Gastroesophageal sphincter (tissue), 4 donors: ENCODE measurements at regions not wholly inside any gene's neighbourhood (a gene's known extent, or its start where the extent isn't known, plus 50 kb on each side); places are given as distances from the start of the nearest gene placed in this dataset.

Experiments
- ATAC-seq: fragments of 150-250 bp; one replicate; pipeline ENCODE4 v1.9.1; 2016; ENCODE audit warnings: mild to moderate bottlenecking, moderate library complexity
- H3K27ac ChIP-seq, 4 donors: fragments of 200-600 bp; sonication (generic) in 3 of 4; 1 replicate in 3 of 4; 2 replicates in 1 of 4; pipeline ENCODE4 v1.5.1; 2016 to 2019
- H3K27me3 ChIP-seq: fragments of 200-600 bp; sonication (generic); one replicate; pipeline ENCODE4 v1.5.1; 2019
- H3K36me3 ChIP-seq, 2 donors: fragments of 200-600 bp; sonication (generic); one replicate each; pipeline ENCODE4 v1.5.1; 2019; ENCODE audit warnings: control low read depth in 1 of 2
- H3K4me1 ChIP-seq, 3 donors: fragments of 200-600 bp; sonication (generic); 1 replicate in 2 of 3; 2 replicates in 1 of 3; pipeline ENCODE4 v1.5.1; 2016 to 2019; ENCODE audit warnings: control low read depth in 2 of 3
- H3K4me3 ChIP-seq, 2 donors: fragments of 200-600 bp; sonication (generic); one replicate each; pipeline ENCODE4 v1.5.1; 2019; ENCODE audit warnings: mild to moderate bottlenecking in 1 of 2, moderate library complexity in 1 of 2
- H3K9me3 ChIP-seq, 3 donors: fragments of 200-600 bp; sonication (generic); one replicate each; pipeline ENCODE4 v1.5.1; 2017 to 2019; ENCODE audit warnings: control low read depth in 2 of 3
- EP300 ChIP-seq: sonication (generic); formaldehyde crosslinking; IDR thresholded peaks from one replicate; pipeline ENCODE4 v1.6.1; 2017; ENCODE audit warnings: antibody characterized with exemption, mild to moderate bottlenecking
- POLR2A ChIP-seq, 2 donors: fragments of 450-650 bp; IDR thresholded peaks; one replicate each; pipeline ENCODE4 v1.6.1; 2017; ENCODE audit warnings: antibody characterized with exemption in 2 of 2, mild to moderate bottlenecking in 2 of 2, moderate library complexity in 1 of 2
- POLR2AphosphoS5 ChIP-seq: sonication (generic); formaldehyde crosslinking; IDR thresholded peaks from one replicate; pipeline ENCODE4 v1.6.1; 2017; ENCODE audit warnings: antibody characterized with exemption
- WGBS, 2 donors: methylation state at CpG; one replicate each; pipeline ENCODE4 v1.1.5; 2018; ENCODE audit warnings: low coverage in 1 of 2; 5-methylcytosine and 5-hydroxymethylcytosine counted together
- TF ChIP-seq, protein P1 (sequence below), 4 experiments: fragments of 200-600 bp in 2 of 4; fragments of 450-650 bp in 2 of 4; sonication (generic) in 1 of 4; IDR thresholded peaks; one replicate each; pipeline ENCODE4 v1.5.1; 2017 to 2019; ENCODE audit warnings: antibody characterized with exemption in 4 of 4, mild to moderate bottlenecking in 2 of 4, moderate library complexity in 2 of 4

DNA sequence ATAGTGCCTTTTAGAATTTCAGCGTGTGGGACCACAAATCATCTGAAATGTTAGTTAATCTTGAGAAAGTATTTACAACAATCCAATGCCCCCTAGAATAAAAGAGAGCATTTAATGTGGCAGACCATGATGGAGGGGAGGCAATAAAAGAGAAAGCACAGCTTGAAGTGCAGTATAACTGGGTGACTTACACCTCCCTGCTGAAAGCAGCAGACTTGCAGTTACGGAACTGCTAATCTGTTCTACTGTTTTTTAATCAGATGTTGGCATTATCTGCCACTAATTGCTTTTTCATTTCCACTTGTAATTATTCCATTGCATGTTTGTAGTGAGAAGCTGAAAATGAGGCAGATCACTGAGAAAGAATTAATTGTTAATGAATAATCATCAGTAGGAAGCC is 130.5 kb upstream of the ITGA4 start:
- no peak for ATAC-seq
- no peaks in the 10 kb centered on the region for H3K27me3 ChIP-seq
- no peak overlapping the region for H3K27ac ChIP-seq
- TF ChIP-seq POLR2A (IDR thresholded peaks at IDR 0.05), result no peak
- TF ChIP-seq EP300, result no peak
- TF ChIP-seq, protein P1, sequence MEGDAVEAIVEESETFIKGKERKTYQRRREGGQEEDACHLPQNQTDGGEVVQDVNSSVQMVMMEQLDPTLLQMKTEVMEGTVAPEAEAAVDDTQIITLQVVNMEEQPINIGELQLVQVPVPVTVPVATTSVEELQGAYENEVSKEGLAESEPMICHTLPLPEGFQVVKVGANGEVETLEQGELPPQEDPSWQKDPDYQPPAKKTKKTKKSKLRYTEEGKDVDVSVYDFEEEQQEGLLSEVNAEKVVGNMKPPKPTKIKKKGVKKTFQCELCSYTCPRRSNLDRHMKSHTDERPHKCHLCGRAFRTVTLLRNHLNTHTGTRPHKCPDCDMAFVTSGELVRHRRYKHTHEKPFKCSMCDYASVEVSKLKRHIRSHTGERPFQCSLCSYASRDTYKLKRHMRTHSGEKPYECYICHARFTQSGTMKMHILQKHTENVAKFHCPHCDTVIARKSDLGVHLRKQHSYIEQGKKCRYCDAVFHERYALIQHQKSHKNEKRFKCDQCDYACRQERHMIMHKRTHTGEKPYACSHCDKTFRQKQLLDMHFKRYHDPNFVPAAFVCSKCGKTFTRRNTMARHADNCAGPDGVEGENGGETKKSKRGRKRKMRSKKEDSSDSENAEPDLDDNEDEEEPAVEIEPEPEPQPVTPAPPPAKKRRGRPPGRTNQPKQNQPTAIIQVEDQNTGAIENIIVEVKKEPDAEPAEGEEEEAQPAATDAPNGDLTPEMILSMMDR (IDR thresholded peaks at IDR 0.05), result no peak
- TF ChIP-seq POLR2AphosphoS5, result no peak
- H3K9me3 ChIP-seq, result no peaks in the 10 kb centered on the region
- H3K36me3 ChIP-seq, result no peaks in the 10 kb centered on the region
- H3K4me3 ChIP-seq, result no peak overlapping the region
- WGBS, 2 donors, result 65 to 71% methylated on average over 2 of the region's 2 CpGs
- no peaks in the 10 kb centered on the region for H3K4me1 ChIP-seq

DNA sequence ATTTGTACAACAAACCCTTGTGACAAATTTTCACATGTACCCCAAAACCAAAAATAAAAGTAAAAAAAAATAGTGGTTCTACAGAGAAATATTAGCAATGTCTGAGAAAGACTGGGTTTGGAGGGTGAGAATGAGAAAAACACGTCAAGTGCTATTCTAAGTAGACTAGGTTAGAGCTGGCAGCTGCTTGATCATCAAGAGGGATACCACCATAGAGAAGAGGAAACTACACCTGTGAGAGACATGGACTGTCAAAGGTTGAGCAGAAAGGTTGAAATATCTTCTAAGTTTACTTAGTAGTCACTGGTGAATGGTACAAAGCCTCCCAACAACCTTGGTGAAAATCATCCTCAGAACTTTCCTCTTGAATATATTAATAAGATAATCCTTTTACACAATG is 126.9 kb upstream of the ITGA4 start:
- no peaks in the 10 kb centered on the region for H3K36me3 ChIP-seq
- H3K9me3 ChIP-seq, result no peaks in the 10 kb centered on the region
- H3K4me3 ChIP-seq, result no peak overlapping the region
- no peak overlapping the region for H3K27ac ChIP-seq
- H3K4me1 ChIP-seq, result no peaks in the 10 kb centered on the region
- TF ChIP-seq POLR2AphosphoS5 (no peak), POLR2A (IDR thresholded peaks at IDR 0.05) (no peak), EP300 (no peak)
- TF ChIP-seq, protein P1 (IDR thresholded peaks at IDR 0.05), result no peak
- WGBS, 2 donors, result 89% methylated on average over 1 of the region's 1 CpG; no CpG with 5 or more reads in 1 of the 2 donors
- no peak for ATAC-seq
- no peaks in the 10 kb centered on the region for H3K27me3 ChIP-seq

DNA sequence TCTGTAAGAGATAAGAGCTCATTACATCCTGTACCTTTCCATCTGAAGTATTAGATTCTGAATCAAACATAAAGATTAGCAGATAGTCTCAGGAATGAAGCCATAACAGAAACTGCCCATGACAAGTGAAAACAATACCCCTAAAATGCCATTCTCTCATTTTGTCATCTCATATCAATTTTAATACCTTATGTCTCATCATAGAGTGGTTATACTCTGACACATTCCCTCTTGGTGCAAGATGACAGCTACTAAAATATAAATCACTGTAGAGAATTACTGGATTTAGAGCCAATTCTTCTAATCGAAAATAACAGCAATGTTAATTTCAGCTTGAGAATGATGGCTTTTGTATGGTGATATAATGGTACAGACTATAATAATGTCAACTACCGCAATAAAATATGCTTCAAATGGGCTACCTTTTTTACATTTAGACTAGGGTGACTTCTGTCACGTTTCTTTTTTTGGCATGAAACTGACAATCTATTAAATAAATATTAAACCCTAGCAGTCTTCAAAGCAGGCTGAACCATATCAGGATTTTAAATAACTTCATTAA is 125.1 kb upstream of the ITGA4 start:
- H3K27ac ChIP-seq, result no peak overlapping the region
- H3K36me3 ChIP-seq, result no peaks in the 10 kb centered on the region
- WGBS, 2 donors, result 67 to 73% methylated on average over 3 of the region's 3 CpGs
- H3K9me3 ChIP-seq, result no peaks in the 10 kb centered on the region
- H3K4me3 ChIP-seq, result no peak overlapping the region
- H3K27me3 ChIP-seq, result no peaks in the 10 kb centered on the region
- no peaks in the 10 kb centered on the region for H3K4me1 ChIP-seq
- ATAC-seq, result no peak
- TF ChIP-seq POLR2AphosphoS5 (no peak), POLR2A (IDR thresholded peaks at IDR 0.05) (no peak), EP300 (no peak)
- TF ChIP-seq, protein P1 (IDR thresholded peaks at IDR 0.05), result no peak

DNA sequence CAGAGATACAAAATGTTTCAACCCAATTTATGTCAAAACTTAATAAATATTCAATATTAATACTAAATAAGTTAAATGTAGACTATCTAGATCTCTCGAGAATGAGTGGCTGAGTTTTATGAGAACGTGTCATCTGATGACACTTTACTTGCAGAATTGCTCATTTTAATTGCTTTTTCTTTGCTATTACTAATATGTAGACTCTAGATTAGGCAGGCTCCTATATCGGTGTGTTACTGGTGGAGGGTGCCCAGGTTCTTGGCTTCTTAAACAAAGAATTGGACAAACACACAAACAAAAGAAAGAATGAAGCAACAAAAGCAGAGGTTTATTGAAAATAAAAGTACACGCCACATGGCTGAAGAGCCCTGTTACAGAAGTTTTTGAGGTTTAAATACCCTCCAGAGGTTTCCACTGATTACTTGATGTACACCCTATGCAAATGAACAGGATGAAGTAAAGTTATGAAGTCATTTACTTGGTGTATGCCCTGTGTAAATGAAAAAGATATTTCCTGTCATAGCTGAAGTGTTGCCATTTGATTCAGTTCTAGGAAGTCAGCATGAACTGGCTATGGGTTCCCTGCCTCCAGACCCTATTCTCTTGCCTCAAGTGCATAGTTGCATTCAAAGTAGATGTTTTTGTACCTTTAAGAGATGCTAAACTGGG is 122.9 kb upstream of the ITGA4 start:
- Histone ChIP-seq H3K36me3 (no peaks in the 10 kb centered on the region), H3K4me3 (no peak overlapping the region), H3K27ac (no peak overlapping the region), H3K4me1 (no peaks in the 10 kb centered on the region), H3K27me3 (no peaks in the 10 kb centered on the region), H3K9me3 (no peaks in the 10 kb centered on the region)
- no peak for ATAC-seq
- TF ChIP-seq POLR2A (IDR thresholded peaks at IDR 0.05), result no peak
- WGBS, 2 donors, result 90 to 92% methylated on average over 3 to 4 of the region's 4 CpGs

DNA sequence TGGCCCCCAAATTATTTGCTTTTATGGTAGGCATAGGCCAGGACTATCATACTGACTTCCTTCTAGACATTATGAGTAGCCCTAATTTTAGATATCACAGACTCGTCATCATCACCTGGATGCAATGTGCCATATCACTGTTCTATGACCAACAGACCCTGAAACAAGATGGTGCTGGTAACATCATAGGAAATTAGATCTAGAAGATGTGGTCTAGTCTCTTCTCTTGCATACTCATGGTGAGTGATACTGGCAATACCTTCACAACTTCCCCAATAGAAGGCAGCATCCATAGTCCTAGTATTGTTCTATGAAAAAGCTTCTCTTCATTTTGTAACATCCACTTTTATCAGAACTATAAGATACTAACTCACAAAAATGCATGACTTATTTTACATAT is 116.3 kb upstream of the ITGA4 start:
- H3K4me1 ChIP-seq, result no peaks in the 10 kb centered on the region
- H3K27ac ChIP-seq, result no peak overlapping the region
- 100% methylated on average over 1 of the region's 1 CpG for WGBS, 2 donors
- TF ChIP-seq POLR2A (IDR thresholded peaks at IDR 0.05) (no peak), POLR2AphosphoS5 (no peak), EP300 (no peak)
- TF ChIP-seq, protein P1 (IDR thresholded peaks at IDR 0.05), result no peak
- no peaks in the 10 kb centered on the region for H3K9me3 ChIP-seq
- ATAC-seq, result no peak
- no peaks in the 10 kb centered on the region for H3K27me3 ChIP-seq
- H3K4me3 ChIP-seq, result no peak overlapping the region
- H3K36me3 ChIP-seq, result no peaks in the 10 kb centered on the region
